Dermis microvascular lymphatic vessel endothelial cell (primary cell): ENCODE measurements at regions not wholly inside any gene's neighbourhood (a gene's known extent, or its start where the extent isn't known, plus 50 kb on each side); places are given as distances from the start of the nearest gene placed in this dataset.

Experiments used
- DNase-seq, 2 donors: peaks; one replicate each; pipeline versions ENCODE4 v3.0.0 to v3.0.0-alpha.2; 2010; ENCODE audit warnings: low read depth in 2 of 2

DNA sequence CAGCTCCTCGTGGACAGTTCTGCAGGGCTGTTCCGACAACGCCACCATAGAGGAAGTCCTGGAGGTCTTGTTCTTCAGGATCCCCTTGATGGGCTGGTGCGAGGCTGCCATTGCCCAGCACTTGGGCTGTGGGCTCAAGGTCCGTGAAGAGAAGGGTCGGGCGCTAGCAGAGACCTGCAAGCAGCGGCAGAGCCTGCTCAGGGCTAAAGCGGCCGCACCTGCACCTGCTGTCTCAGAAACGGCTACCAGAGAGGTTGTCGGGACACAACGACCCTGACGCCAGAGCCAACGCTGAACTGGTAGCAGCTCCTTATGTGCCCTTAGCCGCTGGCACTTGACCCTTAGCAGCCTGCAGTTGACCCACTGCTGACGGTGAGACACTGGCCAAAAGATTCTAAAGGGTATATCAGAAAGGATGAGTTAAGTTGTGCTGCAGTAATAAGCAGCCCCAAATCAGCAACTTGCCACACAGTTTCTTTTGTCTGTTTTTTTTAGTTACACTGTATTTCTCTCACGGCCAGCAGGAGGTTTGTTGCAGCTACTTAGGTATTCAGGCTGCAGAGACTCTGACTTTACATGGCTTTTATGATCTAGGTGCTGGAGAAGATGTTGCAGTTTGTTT, 55.5 kb upstream of the ST6GAL2 start:
- DNase-seq = no peak

DNA sequence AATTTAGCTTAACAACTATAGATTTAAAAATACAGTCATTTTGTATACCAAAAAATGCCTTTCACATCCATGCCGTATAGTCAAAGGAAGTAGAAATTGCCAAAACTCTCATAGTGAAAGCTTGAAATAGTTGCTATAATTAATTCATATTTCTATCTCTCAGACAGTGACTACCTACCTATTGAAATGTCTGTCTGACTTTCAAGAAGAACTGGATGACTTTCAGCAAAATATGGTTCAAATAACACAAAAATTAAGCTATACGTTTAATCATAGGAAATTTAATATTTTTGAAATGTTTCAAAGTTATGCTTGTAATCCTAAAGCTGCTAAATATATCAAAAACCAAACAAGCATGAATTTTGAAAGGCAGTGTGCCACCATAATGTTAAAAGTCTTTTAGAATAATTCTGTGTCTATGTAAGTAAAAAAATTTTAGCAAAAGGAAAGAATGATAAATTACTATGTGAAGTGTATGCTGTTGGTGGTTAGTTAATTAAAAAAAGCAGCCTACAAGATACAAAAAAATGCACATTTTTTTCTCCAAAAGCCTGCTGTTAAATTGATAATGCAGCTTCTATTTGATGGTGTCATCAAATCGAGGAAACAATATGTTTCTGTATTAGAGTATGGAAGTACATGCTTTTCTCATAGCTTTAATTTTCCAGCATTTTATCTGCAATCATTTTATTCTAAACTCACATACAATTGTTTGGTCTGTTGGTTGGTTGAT, 57.7 kb upstream of the ST6GAL2 start:
- DNase-seq = no peak

DNA sequence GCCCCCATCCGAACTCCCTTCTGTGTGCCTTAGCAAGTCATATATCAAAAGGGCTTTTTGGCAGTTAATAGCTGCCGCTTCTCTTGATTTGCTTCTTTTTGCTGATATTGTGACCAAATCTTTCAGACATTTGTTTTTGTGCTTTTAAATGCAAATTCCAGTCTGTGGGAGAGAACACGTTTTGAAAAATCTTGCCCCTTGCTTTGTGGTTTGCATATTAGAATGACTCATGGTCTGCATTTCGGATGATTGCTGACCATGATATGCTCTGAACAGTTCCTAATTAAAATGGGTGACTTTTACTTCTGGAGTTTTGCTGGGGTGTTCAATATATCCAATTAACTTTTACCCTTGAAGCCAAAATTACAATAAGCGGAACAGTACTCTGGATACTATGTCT, 58.2 kb upstream of the ST6GAL2 start:
- DNase-seq = no peak

DNA sequence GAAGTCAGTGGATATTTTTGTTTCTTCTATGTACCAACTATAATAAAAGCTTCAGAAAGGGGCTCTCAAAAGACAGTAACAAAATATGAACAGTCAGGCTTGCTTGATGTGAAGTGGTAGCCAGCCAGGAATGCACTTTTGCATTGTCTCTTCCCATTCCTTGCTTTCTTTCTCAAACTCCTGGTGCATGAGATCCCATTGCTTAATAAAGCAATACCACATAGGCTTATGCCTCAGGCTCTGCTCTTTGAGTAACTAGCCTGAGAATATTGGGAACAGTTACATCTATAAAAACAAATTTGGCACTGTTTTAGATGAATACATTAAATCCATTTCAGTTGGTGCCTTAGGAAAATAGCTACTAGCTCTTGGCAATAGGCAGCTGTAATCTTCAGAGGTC, 62.6 kb upstream of the ST6GAL2 start:
- no peak for DNase-seq

DNA sequence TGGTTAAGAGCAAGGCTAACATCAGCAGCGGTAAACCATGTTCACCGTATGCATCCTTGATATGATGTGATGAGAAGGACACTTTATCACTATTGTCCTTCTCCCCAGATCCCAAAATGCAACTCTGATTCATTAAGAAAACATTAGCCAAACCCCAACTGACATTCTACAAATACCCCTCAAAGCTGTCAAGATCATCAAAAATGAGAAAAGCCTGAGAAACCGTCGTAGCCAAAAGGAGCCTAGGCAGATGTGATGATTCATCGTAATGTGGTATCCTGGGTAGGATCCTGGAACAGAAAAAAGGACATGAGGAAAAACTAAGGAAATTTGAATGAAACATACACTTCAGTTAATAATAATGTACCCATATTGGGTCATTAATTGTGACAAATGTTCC, 67.3 kb upstream of the ST6GAL2 start:
- no peak for DNase-seq

DNA sequence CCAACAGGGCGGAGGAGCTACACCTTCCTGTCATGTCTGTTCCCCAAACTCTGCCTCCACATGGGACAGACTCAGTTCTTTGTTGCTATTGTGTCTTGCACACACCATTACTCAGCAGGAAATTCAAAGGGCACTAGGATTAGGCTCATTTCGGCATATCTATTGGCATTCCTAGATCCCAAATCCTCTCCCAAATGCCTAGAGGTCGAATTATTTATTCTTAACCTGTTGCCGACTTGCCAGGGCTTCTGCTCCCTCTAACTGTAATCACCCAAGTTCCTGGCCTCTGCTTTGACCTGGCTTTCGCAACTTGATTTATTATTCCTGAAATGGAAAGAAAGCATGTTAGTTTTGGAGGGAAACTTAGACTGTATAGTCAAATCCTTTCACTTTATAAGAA, 67.8 kb upstream of the ST6GAL2 start:
- no peak for DNase-seq

DNA sequence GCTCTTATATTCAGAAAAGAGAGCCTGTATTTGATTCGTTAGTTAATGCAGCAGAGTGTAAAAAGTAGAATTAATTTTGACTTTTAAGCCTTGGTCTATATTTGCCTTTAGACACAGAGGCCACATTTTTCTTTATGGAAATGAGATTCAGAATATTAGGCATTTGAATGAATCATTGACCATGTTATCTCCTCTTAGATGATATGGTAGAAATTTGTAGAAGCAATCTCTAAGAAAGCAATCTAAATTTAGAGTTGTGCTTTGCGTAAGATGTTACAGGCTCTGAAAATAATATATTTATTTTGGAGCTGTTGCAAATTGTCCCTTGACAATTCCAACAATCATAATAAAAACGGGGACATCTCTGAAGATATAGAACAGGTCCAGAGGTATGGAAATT, 68.3 kb upstream of the ST6GAL2 start:
- no peak for DNase-seq

DNA sequence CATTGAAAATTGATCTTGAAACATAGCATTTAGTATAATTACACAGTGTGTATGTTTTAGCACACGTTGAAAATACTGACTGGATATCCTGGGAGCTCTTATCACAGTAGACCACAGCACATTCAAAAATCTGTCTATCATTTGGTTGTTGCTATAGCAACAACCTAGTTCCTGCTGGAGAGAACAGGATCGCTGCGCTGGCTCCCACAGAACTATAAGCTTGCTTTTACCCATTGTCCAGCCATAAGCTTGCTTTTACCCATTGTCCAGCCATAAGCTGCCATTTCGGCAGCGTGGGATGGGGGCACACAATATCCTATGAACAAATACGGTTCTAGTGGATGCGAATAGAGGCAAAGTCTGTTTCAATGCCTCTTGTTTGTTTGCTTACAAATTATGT, 70.4 kb upstream of the ST6GAL2 start:
- DNase-seq = no peak

DNA sequence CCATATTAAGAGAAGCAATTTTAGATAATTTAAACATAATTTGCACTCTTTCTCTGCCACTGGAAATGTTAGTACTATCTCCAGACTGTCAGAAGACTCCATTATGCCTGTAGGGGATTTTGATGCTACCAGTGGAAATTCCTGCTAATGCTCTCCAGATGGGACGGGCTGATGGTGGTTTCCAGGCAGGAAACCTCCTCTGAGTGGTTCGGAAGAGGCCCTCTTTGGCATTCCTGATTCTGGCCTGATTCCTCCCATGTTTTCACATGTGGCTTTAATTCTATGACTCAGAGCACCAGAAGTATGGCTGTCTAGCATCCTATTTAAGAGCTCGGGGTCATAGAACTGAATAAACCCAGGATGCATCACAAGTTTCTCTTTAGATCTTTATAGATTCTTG, 70.9 kb upstream of the ST6GAL2 start:
- DNase-seq = no peak

DNA sequence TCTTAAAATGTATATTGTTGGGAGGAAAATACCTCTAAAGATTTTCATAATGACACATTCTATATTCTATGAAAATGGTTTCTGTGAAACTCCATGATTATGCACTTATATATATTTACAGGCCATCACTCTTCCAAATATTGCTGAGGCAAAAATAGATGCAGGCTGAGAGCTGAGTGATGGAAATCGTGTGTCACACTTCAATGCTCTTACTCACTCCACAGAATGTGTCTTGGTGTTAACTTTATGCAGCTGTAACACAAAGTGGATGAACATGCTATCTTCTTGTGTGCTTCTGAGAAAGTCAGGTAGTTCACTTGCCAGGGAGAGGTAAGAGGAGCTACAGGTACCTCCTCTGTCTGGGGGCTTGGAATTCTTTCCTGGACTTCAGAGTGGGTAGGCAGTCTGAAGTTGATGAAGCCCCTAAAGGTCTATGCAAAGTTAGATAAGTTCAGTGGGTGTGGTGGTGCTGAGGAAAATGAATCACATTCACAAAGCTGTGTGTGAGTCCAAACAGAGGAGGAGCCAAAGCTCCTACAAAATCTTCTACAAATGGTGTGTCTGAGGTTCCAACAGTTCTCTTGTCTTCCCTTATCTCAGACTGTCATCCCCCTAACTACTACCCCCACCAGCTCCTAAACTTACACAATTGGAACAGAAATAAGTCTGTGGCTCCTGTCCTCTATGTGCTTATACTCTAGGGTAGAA, 74.2 kb upstream of the ST6GAL2 start:
- no peak for DNase-seq

DNA sequence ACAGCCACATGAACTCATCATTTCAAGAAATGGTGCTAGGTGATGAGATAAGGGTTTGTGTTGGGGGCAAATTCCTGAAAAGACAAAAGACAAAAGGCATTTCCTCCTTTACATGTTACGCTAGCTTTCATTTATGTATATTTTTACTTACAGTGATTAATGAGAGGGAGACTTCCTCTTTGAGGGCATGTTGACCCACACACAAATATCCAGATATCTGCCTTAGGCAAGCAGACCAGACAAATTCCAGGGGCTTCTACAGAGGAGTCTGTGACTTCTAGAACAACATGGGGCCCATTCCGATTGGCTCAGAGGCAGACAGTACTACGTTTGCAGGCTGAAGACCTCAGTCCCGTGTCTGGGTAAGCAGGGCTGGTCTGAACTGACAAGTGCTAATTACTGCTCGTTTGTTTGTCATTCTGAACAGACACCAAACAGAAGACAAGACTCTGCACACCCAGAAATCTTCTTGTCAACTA, 74.8 kb upstream of the ST6GAL2 start:
- DNase-seq = no peak

DNA sequence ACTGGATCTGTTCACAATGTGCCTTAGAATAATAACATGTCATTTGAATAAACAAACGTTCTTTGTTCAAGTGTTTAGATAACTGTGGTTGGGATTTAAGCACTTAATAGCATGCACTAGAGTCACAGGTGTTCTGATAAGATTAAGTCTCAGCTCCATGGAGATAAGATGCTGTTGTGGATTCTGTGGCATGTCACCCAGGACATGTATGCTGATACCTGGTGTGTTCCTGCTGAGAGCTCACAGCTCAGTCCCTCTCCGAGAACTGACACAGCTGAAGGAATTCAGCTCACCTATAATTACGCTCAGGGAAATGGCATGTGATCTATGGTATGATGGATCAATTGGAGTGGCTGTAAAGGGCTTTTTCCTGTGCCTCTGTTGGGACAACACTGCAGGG, 75.4 kb upstream of the ST6GAL2 start:
- DNase-seq = no peak

DNA sequence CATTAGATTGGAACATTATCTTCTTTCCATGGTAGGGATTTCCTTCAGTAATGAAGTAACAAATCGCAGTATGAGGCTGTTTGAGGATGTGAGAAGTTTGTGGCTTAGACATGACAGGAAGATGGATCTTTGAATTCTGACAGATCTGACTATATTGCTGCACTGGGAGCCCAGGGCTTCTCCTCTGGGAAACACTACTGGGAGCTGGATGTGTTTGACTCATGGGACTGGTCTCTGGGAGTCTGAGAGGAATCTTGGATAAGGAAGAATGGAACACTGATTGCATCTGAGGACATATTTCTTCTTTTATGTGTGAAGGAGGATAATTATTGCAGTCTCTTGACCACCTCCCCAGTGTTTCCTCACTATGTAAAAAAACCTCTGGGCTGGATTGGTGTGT, 77.2 kb upstream of the ST6GAL2 start:
- DNase-seq = no peak

DNA sequence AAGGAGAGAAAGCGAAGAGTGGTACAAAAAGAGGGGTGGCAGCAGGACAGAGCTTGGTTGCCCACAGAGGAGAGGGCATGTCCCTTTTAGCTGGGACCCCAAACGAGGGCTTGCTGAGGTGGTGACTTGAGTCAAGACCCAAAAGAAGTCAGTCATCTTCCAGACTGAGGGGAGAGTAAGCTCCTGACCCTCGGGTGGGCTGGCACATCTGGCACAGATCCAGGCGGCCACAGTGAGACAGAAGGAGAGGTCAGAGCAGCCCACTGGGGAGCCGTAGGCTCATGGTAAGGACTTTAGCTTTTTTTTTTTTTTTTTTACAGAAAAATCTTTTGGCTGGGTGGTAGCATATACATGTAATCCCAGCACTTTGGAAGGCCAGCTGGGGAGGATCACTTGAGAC, 77.9 kb upstream of the ST6GAL2 start:
- DNase-seq = no peak

DNA sequence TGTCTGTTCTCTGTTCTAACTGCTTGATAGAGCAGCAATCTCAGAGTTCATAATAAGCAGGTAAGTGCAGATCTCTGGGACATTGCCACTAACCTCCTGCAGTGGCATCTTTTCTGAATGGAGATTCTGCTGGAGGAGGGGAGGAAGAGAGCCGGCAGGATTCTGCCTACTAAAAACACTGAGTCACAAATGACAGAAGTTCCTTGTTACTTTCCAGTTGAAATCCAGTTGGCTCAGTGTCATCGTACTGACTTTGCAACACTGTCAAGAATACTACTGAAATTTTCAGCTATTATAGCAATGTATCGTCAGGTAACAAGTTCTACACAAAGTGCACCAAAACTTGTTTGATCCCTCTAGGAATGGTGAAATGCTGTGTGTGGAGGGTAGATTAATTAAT, 79.6 kb upstream of the ST6GAL2 start:
- no peak for DNase-seq

DNA sequence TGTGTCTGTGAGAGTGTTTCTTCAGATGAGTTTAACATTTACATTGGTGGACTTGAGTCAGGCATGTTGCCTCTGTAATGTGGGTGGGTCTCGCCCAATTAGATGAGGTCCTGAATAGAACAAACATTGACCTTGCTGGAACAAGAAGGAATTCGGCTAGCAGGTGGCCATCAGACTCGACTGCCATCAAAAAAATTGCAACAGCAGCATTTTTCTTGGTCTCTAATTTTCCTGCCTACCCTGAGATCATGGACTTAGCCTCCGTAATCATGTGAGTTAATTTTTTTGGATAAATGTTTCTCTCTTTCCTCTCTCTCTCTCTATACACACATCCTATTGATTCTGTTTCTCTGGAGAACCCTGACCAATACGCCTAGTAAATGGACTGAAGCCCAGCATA, 83.8 kb upstream of the ST6GAL2 start:
- no peak for DNase-seq

DNA sequence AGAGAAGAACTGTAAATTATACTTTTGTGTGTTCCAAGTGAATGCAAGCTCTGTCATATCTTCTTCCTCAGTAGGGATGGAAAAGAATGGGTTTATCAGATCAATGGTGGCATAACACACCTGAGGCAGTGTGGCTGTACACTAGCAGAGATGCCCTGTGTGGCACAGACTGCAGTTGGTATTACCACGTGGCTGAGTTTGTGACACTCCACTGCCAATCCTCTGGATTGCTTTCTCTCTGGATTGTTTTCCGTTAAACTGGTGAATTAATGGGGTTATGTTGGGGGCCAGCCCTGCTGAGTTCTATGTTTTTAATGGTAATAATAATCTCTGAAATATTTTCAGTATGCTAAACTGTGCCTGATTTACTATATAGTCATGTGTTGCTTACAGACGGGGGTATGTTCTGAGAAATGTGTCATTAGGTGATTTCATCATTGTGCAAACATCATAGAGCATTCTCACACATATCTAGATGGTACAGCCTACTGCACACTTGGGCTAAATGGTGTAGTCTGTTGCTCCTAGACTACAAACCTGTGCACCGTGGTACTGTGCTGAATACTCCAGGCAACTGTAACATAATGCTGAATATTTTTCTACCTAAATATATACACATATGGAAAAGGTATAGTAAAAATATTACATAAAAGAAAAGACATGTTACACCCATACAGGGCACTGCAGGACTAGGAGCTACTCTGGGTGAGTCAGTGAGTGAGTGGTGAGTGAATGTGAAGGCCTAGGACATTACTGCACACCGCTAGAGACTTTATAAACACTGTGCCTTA, 84.7 kb upstream of the ST6GAL2 start:
- no peak for DNase-seq

DNA sequence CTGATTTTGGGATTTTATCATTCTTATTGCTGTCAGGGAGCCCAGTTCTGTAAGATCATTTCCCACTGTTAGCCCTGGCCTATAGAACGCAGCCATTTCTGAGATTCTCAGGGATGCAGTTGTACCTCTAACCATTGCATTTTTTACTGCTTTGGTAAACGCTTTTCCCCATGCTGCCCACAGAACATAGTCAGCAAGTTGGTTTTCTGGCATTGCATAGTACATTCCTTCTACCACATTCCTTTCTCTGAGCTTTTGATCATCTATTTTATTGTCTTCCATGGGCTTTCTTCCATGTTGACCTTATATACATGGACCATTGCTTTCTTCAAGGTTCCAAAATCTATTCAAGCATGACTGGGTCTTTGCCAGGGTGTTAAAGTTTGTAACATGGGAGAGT, 86.8 kb upstream of the ST6GAL2 start:
- DNase-seq = no peak

DNA sequence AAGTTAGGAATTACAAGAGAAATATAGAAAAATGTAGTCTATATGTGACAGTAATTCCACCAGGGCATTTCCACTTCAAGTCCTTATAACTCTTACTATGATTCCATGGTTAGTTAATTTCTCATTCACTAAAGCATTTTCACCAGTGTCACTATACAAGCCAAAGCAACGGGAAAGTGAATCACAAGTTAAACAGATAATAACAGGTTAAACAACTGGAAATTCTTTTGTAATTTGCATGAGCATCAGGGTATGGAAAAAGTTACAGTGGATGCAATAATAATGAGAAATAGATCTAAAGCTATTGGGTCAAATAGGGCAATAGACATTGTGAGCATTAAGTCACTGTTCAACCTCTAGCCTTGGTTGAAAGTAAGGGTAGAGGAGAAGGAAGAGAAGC, 88.9 kb upstream of the ST6GAL2 start:
- DNase-seq = no peak

DNA sequence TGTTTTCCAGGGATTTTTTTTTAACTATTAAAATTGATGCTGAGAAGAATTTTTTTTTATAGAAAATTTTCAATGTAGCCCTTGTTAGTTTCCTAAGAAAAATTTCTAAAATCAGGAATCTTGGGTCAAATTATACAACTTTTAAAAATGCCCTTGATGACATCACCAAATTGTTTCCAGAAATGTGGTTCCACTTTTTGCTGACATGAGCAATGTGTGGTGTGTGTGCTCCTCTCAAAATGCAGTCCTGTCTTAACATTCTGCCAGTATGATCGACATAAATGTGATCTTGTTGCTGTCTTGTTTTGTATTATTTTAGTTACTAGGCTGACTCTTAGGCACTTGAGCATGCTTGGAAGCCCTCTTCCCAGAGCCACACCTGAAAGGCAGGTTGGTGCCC, 89.7 kb upstream of the ST6GAL2 start:
- DNase-seq = no peak

DNA sequence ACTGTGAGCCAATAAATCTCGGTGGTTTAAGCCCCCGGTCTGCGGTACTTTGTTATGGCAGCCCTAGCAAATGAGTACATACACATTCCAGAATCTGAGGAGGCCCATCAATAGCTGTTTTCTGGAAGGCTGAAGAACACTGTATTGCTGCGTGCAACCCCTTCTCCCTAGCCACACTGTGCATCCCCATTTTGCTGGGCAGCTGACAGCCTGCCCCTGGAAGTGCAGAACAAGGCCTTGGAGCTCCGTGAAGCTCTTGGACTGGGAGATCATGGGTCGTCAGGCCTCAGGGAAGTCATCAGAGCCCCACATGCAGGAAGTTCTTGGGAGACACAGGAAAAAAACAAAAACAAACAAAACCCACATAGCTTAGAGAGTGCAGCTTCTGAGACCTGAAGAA, 90.6 kb upstream of the ST6GAL2 start:
- no peak for DNase-seq

DNA sequence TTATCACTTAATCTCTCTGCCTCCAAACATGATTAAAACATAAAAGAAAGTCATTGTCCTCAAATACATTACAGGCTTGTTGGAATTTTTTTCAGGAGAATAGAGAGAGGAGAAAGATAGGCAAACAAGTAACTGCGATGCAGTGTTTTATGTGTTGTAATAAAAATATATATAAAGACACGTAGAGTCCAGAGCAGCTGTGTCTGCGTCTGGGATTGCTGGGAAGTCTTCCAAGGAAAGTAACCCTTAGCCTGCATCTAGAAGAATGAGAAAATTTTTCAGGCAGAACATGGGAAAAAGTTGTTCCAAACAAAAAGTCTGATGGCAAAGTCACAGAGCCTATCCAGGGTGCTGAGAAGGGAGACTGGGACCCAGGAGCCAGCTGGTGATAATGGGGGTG, 91.8 kb upstream of the ST6GAL2 start:
- no peak for DNase-seq
